Esophagus (tissue), 2 donors: ENCODE measurements at regions not wholly inside any gene's neighbourhood (a gene's known extent, or its start where the extent isn't known, plus 50 kb on each side); places are given as distances from the start of the nearest gene placed in this dataset.
"Not testable (repeated sequence)": the region's sequence is repeated elsewhere in the genome, so short reads cannot be mapped to it uniquely, and the experiment has no call there.

Experiments used
- H3K27ac ChIP-seq, 2 donors: one replicate each; pipeline ENCODE4 v1.5.1; 2013; ENCODE audit warnings: low read depth in 2 of 2, mild to moderate bottlenecking in 2 of 2, inconsistent platforms in 1 of 2, low read length in 1 of 2, moderate library complexity in 1 of 2
- H3K27me3 ChIP-seq, 2 donors: one replicate each; pipeline ENCODE4 v1.6.1; 2013; ENCODE audit warnings: low read length in 2 of 2, control low read depth in 1 of 2, mild to moderate bottlenecking in 1 of 2; ENCODE audit not compliant: insufficient read depth in 2 of 2, control insufficient read depth in 1 of 2
- H3K36me3 ChIP-seq, 2 donors: one replicate each; pipeline ENCODE4 v1.6.1; 2013; ENCODE audit warnings: low read length in 1 of 2; ENCODE audit not compliant: control insufficient read depth in 2 of 2, insufficient read depth in 2 of 2
- H3K4me1 ChIP-seq, 2 donors: one replicate each; pipeline ENCODE4 v1.6.1; 2013; ENCODE audit warnings: low read length in 1 of 2; ENCODE audit not compliant: control insufficient read depth in 2 of 2, insufficient read depth in 2 of 2
- H3K4me3 ChIP-seq, 2 donors: one replicate each; pipeline ENCODE4 v1.5.1; 2013; ENCODE audit warnings: low read length in 2 of 2, mild to moderate bottlenecking in 2 of 2, low read depth in 1 of 2, moderate library complexity in 1 of 2
- H3K9me3 ChIP-seq, 2 donors: one replicate each; pipeline ENCODE4 v1.6.1; 2013; ENCODE audit warnings: mild to moderate bottlenecking in 2 of 2, low read depth in 1 of 2, low read length in 1 of 2, moderate library complexity in 1 of 2; ENCODE audit not compliant: control insufficient read depth in 2 of 2, insufficient read depth in 1 of 2
- WGBS, 2 donors: extraction: QIAGEN DNeasy Blood & Tissue Kit; methylation state at CpG; one replicate each; pipeline ENCODE4 v1.1.7; 2013; 5-methylcytosine and 5-hydroxymethylcytosine counted together
- donor health status: healthy with polysubstance abuse.
- donor health status: Bipolar disorder and iron deficiency.

DNA sequence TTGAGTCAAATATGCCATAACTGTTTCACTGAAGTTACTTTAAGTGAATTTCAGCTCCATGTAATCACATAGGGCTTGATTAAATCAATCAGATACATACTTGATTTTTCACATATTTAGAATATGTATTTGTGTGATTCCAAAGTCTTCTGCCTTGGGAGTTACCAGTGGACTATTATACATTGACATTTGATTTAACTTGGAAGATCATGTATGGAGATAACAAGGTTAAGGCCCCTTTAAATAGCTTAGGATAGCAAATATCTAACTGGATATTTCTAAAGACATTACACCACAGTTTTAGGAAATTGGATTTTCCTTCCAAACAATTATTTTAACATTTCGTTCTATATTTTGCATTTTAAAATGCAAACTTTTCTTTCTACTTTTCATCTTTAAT is 405.0 kb downstream of the RAP2B start:
- no peaks in the 10 kb centered on the region for H3K27me3 ChIP-seq
- H3K4me3 ChIP-seq, result no peak overlapping the region
- WGBS, 2 donors, result 63 to 68% methylated on average over 1 of the region's 1 CpG
- no peaks in the 10 kb centered on the region for H3K36me3 ChIP-seq
- no peaks in the 10 kb centered on the region for H3K4me1 ChIP-seq
- H3K27ac ChIP-seq, result no peak overlapping the region
- H3K9me3 ChIP-seq, result peaks cover 0 to 8% of the 10 kb centered on the region in 2 donors

DNA sequence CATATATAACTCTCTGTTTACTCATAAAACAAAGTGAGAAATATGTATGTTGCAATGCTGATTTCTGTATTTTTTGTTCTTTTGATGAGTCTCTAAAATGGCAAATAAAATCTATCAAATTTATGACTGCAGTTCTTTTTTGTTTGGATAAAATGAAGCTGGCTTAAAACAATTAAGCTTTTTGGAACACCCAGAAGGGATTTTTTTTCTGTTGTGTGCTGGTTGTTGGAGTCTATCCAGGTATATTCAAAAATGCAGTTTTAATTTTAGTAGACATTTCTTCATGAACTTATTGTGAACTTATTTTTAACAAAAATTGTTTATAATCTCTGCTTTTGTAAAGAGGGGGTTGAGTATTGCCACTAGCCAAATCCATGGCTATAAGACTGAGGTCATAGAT is 405.5 kb downstream of the RAP2B start:
- Histone ChIP-seq H3K4me3 (no peak overlapping the region), H3K27me3 (no peaks in the 10 kb centered on the region), H3K36me3 (no peaks in the 10 kb centered on the region), H3K9me3 (peaks cover 0 to 8% of the 10 kb centered on the region in 2 donors), H3K4me1 (no peaks in the 10 kb centered on the region), H3K27ac (no peak overlapping the region)

DNA sequence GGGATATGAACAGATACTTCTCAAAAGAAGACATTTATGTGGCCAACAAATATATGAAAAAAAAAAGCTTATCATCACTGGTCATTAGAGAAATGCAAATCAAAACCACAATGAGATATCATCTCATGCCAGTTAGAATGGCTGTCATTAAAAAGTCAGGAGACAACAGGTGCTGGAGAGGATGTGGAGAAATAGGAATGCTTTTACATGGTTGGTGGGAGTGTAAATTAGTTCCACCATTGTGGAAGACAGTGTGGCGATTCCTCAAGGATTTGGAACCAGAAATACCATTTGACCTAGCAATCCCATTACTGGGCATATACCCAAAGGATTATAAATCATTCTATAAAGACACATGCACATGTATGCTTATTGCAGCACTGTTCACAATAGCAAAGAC is 408.5 kb downstream of the RAP2B start:
- H3K4me1 ChIP-seq, H3K27ac ChIP-seq, H3K4me3 ChIP-seq, H3K27me3 ChIP-seq, H3K9me3 ChIP-seq, H3K36me3 ChIP-seq: not testable (repeated sequence)
- WGBS, 2 donors, result 83 to 86% methylated on average over 1 of the region's 1 CpG

DNA sequence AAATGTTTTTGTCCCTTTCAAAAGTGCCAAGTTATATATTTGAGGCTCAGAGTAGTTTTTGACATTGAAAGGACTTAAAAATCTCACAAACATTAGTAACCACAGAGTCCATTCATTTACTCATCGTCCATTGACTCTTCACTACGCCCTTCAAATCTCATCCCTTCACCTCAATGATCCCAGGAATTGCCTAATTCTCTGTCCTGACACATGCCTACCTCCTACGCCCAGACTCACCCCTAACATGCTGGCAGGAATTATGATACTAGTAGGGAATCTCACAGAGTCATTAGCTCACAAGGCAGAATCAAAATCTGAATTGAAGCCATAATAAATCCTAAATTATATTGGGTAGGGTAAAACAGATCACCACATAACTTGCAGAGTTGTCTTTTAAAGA is 410.1 kb downstream of the RAP2B start:
- H3K4me3 ChIP-seq, result no peak overlapping the region
- H3K9me3 ChIP-seq, result no peaks in the 10 kb centered on the region
- WGBS, 2 donors, result 69 to 73% methylated on average over 3 of the region's 3 CpGs
- no peaks in the 10 kb centered on the region for H3K36me3 ChIP-seq
- H3K27ac ChIP-seq, result no peak overlapping the region
- no peaks in the 10 kb centered on the region for H3K4me1 ChIP-seq
- H3K27me3 ChIP-seq, result no peaks in the 10 kb centered on the region

DNA sequence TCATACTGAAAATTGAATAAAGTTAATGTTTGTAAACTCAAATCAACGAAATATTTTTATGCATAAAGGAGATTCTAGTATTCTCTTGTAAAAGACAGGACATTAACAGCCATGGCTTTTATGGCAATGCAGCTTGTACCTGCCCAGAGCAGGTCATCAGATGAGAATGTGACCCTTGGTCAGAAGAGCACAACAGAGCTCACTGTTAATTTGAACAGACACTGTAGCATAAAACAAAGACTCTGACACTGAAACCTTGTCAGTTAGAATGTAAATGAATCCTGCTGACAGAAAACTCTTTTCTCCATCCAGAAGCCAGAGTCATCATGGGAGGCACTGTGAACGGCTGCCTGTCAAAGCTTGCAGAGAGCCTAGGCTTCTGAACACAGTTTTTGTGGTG is 410.6 kb downstream of the RAP2B start:
- no peak overlapping the region for H3K4me3 ChIP-seq
- H3K9me3 ChIP-seq, result no peaks in the 10 kb centered on the region
- H3K27ac ChIP-seq, result no peak overlapping the region
- H3K27me3 ChIP-seq, result no peaks in the 10 kb centered on the region
- WGBS, 2 donors, result 60 to 71% methylated on average over 2 of the region's 2 CpGs
- H3K4me1 ChIP-seq, result no peaks in the 10 kb centered on the region
- no peaks in the 10 kb centered on the region for H3K36me3 ChIP-seq

DNA sequence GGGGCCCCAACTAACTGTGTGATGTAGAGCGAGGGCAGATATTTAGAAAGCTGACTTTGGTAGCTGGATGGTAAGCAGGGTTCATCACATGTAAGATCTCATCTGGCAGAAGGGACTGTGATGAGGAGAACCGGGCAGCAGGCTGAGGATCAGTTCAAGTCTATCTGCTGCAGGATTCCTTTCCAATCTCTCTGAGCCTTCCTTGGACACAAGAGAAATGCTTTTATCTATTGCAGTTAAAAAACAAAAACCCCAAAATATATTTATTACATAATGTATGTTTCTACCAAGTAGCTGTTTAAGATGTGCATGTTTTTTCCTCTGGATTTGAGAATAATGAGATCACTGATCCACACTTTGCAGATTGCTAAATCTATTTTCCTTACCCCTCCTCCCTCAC is 411.5 kb downstream of the RAP2B start:
- H3K4me3 ChIP-seq, result no peak overlapping the region
- H3K27me3 ChIP-seq, result no peaks in the 10 kb centered on the region
- H3K27ac ChIP-seq, result no peak overlapping the region
- H3K4me1 ChIP-seq, result no peaks in the 10 kb centered on the region
- H3K36me3 ChIP-seq, result no peaks in the 10 kb centered on the region
- WGBS, 2 donors, result 85 to 86% methylated on average over 2 of the region's 2 CpGs
- H3K9me3 ChIP-seq, result no peaks in the 10 kb centered on the region

DNA sequence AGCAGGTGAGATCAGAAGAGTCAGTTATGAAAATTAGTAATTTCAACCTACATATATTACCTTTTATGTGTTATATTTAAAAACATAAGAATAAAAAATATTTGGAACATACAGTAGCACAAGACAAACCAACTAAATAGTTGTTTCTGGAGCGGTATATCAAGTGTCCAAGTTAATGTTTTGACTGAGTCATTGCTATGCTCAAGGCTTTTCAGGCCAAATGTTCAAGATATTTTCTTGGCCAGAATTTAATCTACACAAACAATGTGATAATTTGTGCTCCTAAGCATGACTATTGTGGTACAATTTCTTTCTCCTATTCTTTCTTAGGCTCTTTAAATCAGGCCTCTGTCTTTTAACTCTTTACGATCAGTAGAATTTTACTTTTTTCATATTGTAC is 412.4 kb downstream of the RAP2B start:
- WGBS, 2 donors, result 83 to 86% methylated on average over 2 of the region's 2 CpGs
- H3K4me3 ChIP-seq, result no peak overlapping the region
- no peaks in the 10 kb centered on the region for H3K4me1 ChIP-seq
- no peaks in the 10 kb centered on the region for H3K27me3 ChIP-seq
- H3K27ac ChIP-seq, result no peak overlapping the region
- no peaks in the 10 kb centered on the region for H3K9me3 ChIP-seq
- H3K36me3 ChIP-seq, result no peaks in the 10 kb centered on the region

DNA sequence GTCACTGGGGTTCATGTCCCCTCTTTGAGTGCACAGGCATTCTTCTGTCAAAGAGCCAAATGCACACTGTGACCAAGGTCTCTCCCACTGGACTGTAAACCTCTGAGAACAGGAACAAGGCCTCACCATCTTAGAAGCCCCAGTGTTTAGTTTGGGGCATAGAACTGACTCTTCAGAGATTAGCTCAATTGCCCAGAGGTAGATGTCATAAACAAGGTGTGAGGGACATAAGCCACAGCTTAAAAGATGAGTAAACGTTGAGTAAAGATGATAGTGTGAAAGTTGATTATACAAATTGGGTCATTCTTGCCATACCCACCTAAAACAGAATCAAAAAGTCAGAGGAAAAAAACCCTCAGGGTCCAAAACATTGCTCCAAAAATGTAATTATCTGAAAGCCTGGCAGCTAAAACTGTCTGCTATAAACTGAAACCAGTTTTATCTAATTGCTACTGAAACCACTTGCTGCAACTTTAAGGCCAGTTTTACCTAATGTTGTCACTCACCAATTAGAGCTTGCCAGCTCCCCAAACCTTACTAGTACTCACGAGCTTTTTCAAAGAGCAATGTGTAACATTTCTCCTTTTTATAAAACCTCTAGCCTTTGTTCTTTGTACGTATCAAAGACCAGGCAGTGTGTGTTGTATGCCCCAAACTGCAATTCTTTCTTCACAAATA is 415.2 kb downstream of the RAP2B start:
- H3K4me1 ChIP-seq, result no peaks in the 10 kb centered on the region
- no peaks in the 10 kb centered on the region for H3K36me3 ChIP-seq
- WGBS, 2 donors, result 64 to 65% methylated on average over 3 of the region's 3 CpGs

DNA sequence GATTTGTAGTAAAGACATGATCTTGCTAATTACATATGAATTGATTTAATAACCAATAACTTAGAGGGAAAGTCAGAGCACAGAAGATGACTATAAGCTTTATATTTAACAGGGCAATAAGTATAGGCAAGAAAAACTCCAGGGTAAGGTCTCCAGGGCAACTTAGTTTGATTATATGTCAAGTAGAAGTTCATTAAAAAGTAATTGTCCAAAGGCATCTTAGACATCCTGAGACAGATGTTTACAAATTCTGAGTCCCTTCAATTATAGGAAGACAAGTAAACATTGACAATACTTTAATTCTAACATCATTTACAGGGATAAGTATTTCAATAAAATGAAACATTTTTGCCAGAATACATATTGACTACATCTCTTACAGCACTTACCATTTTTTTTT is 416.0 kb downstream of the RAP2B start:
- Histone ChIP-seq H3K4me3 (no peak overlapping the region), H3K36me3 (no peaks in the 10 kb centered on the region), H3K4me1 (no peaks in the 10 kb centered on the region), H3K27ac (no peak overlapping the region), H3K9me3 (no peaks in the 10 kb centered on the region), H3K27me3 (no peaks in the 10 kb centered on the region)

More for the DNA sequence above, 415.2 kb downstream of the RAP2B start:
- Histone ChIP-seq H3K4me3 (no peak overlapping the region), H3K27ac (no peak overlapping the region), H3K9me3 (no peaks in the 10 kb centered on the region), H3K27me3 (no peaks in the 10 kb centered on the region)

DNA sequence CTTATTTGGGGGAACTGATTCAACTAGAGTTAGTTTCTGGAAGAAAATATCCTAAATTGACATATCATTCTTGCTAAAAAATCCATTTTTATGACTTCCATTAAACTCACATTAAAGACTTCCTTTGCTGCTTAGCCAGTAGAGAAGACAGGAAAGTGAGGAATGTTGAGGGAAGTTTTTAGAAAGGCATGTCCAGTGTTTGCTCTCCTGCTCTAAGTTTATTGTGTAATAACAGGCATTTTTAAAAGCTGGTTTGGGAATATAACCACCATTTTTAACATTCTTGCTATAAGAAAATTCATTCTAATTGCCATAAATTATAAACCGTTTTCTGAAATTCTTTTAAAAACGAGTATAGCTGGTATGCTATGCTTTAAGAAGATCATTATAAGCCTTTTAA is 428.0 kb downstream of the RAP2B start:
- Histone ChIP-seq H3K4me3 (no peak overlapping the region), H3K36me3 (no peaks in the 10 kb centered on the region), H3K4me1 (no peaks in the 10 kb centered on the region), H3K27me3 (no peaks in the 10 kb centered on the region), H3K9me3 (no peaks in the 10 kb centered on the region), H3K27ac (no peak overlapping the region)
- WGBS, 2 donors, result 80 to 87% methylated on average over 2 of the region's 2 CpGs
